ENCODE measurements at regions not wholly inside any gene's neighbourhood (a gene's known extent, or its start where the extent isn't known, plus 50 kb on each side); places are given as distances from the start of the nearest gene placed in this dataset.
"Not testable (repeated sequence)": the region's sequence is repeated elsewhere in the genome, so short reads cannot be mapped to it uniquely, and the experiment has no call there.

GRCh38 chr7:136104269-136104603 lies 127.1 kb upstream of the MTPN start:
- Histone ChIP-seq H3K79me2 (ENCODE audit: insufficient read depth, low read length) (no peaks in the 10 kb centered on the region), H3K27ac (ENCODE audit: low read depth, low read length, poor library complexity, severe bottlenecking) (no peak overlapping the region), H2AFZ (ENCODE audit: low read length) (no peak overlapping the region), H3K9me2 (ENCODE audit: low read depth, low read length) (no peaks in the 10 kb centered on the region), H3K4me1 (ENCODE audit: insufficient read depth, low read length, severe bottlenecking) (no peaks in the 10 kb centered on the region), H3K9me3 (ENCODE audit: low read length) (no peaks in the 10 kb centered on the region), H3F3A (ENCODE audit: insufficient read depth, low read length) (no peaks in the 10 kb centered on the region), H3K4me2 (ENCODE audit: low read length) (no peak overlapping the region), H3K4me3 (ENCODE audit: low read depth, low read length, poor library complexity, severe bottlenecking) (no peak overlapping the region), H3K27me3 (ENCODE audit: insufficient read depth, low read length) (no peaks in the 10 kb centered on the region), H3K36me3 (ENCODE audit: insufficient read depth, low read length) (no peaks in the 10 kb centered on the region), H4K20me1 (ENCODE audit: insufficient read depth, low read length) (no peaks in the 10 kb centered on the region), H3K9ac (ENCODE audit: low read length) (no peak overlapping the region)
- TF ChIP-seq EZH2 (IDR thresholded peaks at IDR 0.05; ENCODE audit: borderline replicate concordance, low read length): no peak
- TF ChIP-seq, protein P1, sequence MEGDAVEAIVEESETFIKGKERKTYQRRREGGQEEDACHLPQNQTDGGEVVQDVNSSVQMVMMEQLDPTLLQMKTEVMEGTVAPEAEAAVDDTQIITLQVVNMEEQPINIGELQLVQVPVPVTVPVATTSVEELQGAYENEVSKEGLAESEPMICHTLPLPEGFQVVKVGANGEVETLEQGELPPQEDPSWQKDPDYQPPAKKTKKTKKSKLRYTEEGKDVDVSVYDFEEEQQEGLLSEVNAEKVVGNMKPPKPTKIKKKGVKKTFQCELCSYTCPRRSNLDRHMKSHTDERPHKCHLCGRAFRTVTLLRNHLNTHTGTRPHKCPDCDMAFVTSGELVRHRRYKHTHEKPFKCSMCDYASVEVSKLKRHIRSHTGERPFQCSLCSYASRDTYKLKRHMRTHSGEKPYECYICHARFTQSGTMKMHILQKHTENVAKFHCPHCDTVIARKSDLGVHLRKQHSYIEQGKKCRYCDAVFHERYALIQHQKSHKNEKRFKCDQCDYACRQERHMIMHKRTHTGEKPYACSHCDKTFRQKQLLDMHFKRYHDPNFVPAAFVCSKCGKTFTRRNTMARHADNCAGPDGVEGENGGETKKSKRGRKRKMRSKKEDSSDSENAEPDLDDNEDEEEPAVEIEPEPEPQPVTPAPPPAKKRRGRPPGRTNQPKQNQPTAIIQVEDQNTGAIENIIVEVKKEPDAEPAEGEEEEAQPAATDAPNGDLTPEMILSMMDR (IDR thresholded peaks at IDR 0.05; ENCODE audit: low read length): no peak

- Histone ChIP-seq H3K27ac (ENCODE audit: low read depth, low read length, poor library complexity, severe bottlenecking) (no peak overlapping the region), H3K36me3 (ENCODE audit: insufficient read depth, low read length) (no peaks in the 10 kb centered on the region), H3K27me3 (ENCODE audit: insufficient read depth, low read length) (no peaks in the 10 kb centered on the region), H3K4me3 (ENCODE audit: low read depth, low read length, poor library complexity, severe bottlenecking) (no peak overlapping the region), H3F3A (ENCODE audit: insufficient read depth, low read length) (no peaks in the 10 kb centered on the region), H3K9ac (ENCODE audit: low read length) (no peak overlapping the region), H4K20me1 (ENCODE audit: insufficient read depth, low read length) (no peaks in the 10 kb centered on the region), H3K9me2 (ENCODE audit: low read depth, low read length) (no peaks in the 10 kb centered on the region), H2AFZ (ENCODE audit: low read length) (no peak overlapping the region), H3K4me2 (ENCODE audit: low read length) (no peak overlapping the region), H3K79me2 (ENCODE audit: insufficient read depth, low read length) (no peaks in the 10 kb centered on the region), H3K9me3 (ENCODE audit: low read length) (no peaks in the 10 kb centered on the region), H3K4me1 (ENCODE audit: insufficient read depth, low read length, severe bottlenecking) (no peaks in the 10 kb centered on the region)
- TF ChIP-seq EZH2 (IDR thresholded peaks at IDR 0.05; ENCODE audit: borderline replicate concordance, low read length): no peak
- TF ChIP-seq, protein P1 (IDR thresholded peaks at IDR 0.05; ENCODE audit: low read length): no peak
These were observed 126.5 kb upstream of the MTPN start for GRCh38 chr7:136103545-136104268.

DNA sequence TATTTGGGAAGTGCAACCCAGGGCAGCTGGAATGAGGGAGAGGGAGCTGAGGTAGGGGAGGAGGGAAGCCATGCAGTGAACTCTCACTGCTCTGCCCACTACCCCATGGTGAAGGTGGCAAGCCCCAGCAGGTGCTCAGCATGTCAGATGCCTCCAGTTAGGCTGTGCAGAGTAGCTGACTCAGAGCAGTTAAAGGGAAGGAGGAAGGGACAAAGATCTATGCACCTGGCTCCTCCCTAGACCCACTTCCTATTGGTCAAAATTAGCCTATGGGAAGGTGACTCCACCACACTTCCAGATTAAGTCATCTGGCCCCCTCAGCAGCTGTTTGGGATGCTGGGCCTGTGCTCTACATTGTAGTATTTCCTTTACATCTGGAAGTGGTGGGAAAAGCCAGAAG lies 125.7 kb upstream of the MTPN start:
- H3K36me3 ChIP-seq (ENCODE audit: insufficient read depth, low read length): no peaks in the 10 kb centered on the region
- H3K9ac ChIP-seq (ENCODE audit: low read length): no peak overlapping the region
- no peak overlapping the region for H3K4me3 ChIP-seq (ENCODE audit: low read depth, low read length, poor library complexity, severe bottlenecking)
- H3K4me1 ChIP-seq (ENCODE audit: insufficient read depth, low read length, severe bottlenecking): no peaks in the 10 kb centered on the region
- H2AFZ ChIP-seq (ENCODE audit: low read length): no peak overlapping the region
- no peak overlapping the region for H3K4me2 ChIP-seq (ENCODE audit: low read length)
- H4K20me1 ChIP-seq (ENCODE audit: insufficient read depth, low read length): no peaks in the 10 kb centered on the region
- no peaks in the 10 kb centered on the region for H3K79me2 ChIP-seq (ENCODE audit: insufficient read depth, low read length)
- no peak for TF ChIP-seq EZH2 (IDR thresholded peaks at IDR 0.05; ENCODE audit: borderline replicate concordance, low read length)
- TF ChIP-seq, protein P1 (IDR thresholded peaks at IDR 0.05; ENCODE audit: low read length): no peak
- no peaks in the 10 kb centered on the region for H3K9me2 ChIP-seq (ENCODE audit: low read depth, low read length)
- no peaks in the 10 kb centered on the region for H3F3A ChIP-seq (ENCODE audit: insufficient read depth, low read length)
- H3K27ac ChIP-seq (ENCODE audit: low read depth, low read length, poor library complexity, severe bottlenecking): no peak overlapping the region
- H3K9me3 ChIP-seq (ENCODE audit: low read length): no peaks in the 10 kb centered on the region
- H3K27me3 ChIP-seq (ENCODE audit: insufficient read depth, low read length): no peaks in the 10 kb centered on the region

DNA sequence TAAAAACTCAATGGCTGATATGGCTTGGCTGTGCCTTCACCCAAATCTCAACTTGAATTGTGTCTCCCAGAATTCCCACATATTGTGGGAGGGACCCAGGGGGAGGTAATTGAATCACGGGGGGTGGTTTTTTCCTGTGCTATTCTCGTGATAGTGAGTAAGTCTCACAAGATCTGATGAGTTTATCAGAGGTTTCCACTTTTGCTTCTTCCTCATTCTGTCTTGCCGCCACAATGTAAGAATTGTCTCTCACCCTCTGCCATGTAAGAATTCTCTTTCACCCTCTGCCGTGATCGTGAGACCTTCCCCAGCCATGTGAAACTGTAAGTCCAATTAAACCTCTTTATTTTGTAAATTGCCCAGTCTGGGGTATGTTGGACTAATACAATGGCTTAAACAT lies 115.6 kb upstream of the MTPN start:
- H3K4me3 ChIP-seq (ENCODE audit: low read depth, low read length, poor library complexity, severe bottlenecking); H3K79me2 ChIP-seq (ENCODE audit: insufficient read depth, low read length); H4K20me1 ChIP-seq (ENCODE audit: insufficient read depth, low read length); H2AFZ ChIP-seq (ENCODE audit: low read length); H3K9me2 ChIP-seq (ENCODE audit: low read depth, low read length); H3K27me3 ChIP-seq (ENCODE audit: insufficient read depth, low read length); H3K36me3 ChIP-seq (ENCODE audit: insufficient read depth, low read length); H3K9ac ChIP-seq (ENCODE audit: low read length); H3K4me1 ChIP-seq (ENCODE audit: insufficient read depth, low read length, severe bottlenecking); H3K27ac ChIP-seq (ENCODE audit: low read depth, low read length, poor library complexity, severe bottlenecking); H3K9me3 ChIP-seq (ENCODE audit: low read length); H3F3A ChIP-seq (ENCODE audit: insufficient read depth, low read length); H3K4me2 ChIP-seq (ENCODE audit: low read length): not testable (repeated sequence)

Measured in OCI-LY1 (cell line).